Large intestine (tissue), 3 donors: ENCODE measurements at regions not wholly inside any gene's neighbourhood (a gene's known extent, or its start where the extent isn't known, plus 50 kb on each side); places are given as distances from the start of the nearest gene placed in this dataset.
A peak's percentile ranks its signal among the peaks of the same experiment; 100 is the strongest.

Experiments
- DNase-seq, 2 donors: peaks; one replicate each; pipeline versions ENCODE4 v3.0.0 to v3.0.0-alpha.2; 2013
- H3K27ac ChIP-seq: one replicate; pipeline ENCODE4 v1.5.1; 2013; ENCODE audit warnings: low read length
- H3K27me3 ChIP-seq: 2 replicates; pipeline ENCODE4 v1.6.1; 2013; ENCODE audit warnings: low read length; ENCODE audit not compliant: control insufficient read depth, insufficient read depth
- H3K36me3 ChIP-seq: 2 replicates; pipeline ENCODE4 v1.6.1; 2013; ENCODE audit warnings: low read length; ENCODE audit not compliant: control insufficient read depth, insufficient read depth
- H3K4me1 ChIP-seq: one replicate; pipeline ENCODE4 v1.6.1; 2013; ENCODE audit warnings: low read length; ENCODE audit not compliant: control insufficient read depth, insufficient read depth
- H3K4me3 ChIP-seq: one replicate; pipeline ENCODE4 v1.5.1; 2013; ENCODE audit warnings: low read length
- H3K9me3 ChIP-seq: one replicate; pipeline ENCODE4 v1.6.1; 2013; ENCODE audit warnings: mild to moderate bottlenecking, low read depth, low read length, moderate library complexity; ENCODE audit not compliant: control insufficient read depth
- WGBS: methylation state at CpG from one replicate; pipeline ENCODE4 v1.1.5; 2013; ENCODE audit warnings: low lambda C conversion rate; ENCODE audit not compliant: insufficient coverage; 5-methylcytosine and 5-hydroxymethylcytosine counted together

DNA sequence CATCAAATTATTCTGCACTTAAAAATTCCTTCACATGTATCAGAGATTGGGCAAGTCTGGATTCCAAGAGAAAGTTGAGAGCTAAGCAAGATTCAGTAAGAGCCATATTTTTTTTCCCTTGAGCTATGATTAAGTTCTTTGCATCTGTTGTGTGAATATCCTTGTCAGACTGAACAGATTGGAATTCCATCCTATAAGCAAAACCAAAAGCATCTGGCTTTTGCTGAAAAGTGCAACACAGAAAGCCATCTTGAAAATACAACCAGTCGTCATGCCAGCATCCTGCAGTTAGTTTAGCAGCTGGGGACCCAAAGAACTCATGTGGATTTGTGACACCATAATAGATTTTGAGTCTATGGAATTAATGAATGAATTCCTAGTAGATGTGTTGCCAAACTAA is 316.9 kb downstream of the MTRR start:
- no peak for DNase-seq
- H3K4me1 ChIP-seq, result no peaks in the 10 kb centered on the region
- H3K9me3 ChIP-seq, result no peaks in the 10 kb centered on the region
- H3K27ac ChIP-seq, result no peak overlapping the region
- no peaks in the 10 kb centered on the region for H3K27me3 ChIP-seq
- no peak overlapping the region for H3K4me3 ChIP-seq
- no CpG with 5 or more reads among the region's 1 CpG for WGBS
- no peaks in the 10 kb centered on the region for H3K36me3 ChIP-seq

DNA sequence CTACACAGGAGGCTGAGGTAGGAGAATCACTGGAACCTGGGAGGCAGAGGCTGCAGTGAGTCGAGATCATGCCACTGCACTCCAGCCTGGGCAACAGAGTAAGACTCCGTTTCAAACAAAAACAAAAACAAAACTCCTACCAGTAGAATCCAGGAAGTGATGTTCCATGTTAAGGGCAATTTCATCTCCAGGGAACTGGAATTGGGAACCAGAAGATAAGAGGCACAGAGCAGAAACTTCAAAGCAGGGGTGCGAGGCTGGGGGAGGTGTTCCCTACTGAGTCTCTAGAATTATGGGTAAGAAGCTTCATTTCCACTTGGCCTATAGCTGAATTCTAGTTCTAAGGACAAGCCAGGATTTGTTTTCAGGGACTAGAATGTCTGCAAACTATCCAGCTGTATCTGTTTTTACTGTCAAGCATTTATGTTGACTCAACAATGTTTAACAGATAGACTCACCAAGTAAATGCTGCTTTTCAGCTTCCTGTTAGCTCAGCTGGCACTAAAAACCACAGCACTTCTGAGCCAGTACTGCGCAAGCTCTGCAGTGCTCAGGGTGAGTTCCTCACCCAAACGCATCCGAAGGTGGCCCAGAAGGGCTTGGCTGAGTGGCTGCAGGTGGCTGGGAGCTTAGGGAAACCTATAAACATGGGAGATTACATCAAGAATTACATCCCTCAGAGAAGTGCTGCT is 320.1 kb downstream of the MTRR start:
- Histone ChIP-seq H3K9me3 (no peaks in the 10 kb centered on the region), H3K27me3 (no peaks in the 10 kb centered on the region), H3K36me3 (no peaks in the 10 kb centered on the region), H3K4me3 (no peak overlapping the region), H3K27ac (no peak overlapping the region), H3K4me1 (no peaks in the 10 kb centered on the region)
- WGBS, result no CpG with 5 or more reads among the region's 6 CpGs
- DNase-seq, result peak in 1 of 2 donors; percentile 30

DNA sequence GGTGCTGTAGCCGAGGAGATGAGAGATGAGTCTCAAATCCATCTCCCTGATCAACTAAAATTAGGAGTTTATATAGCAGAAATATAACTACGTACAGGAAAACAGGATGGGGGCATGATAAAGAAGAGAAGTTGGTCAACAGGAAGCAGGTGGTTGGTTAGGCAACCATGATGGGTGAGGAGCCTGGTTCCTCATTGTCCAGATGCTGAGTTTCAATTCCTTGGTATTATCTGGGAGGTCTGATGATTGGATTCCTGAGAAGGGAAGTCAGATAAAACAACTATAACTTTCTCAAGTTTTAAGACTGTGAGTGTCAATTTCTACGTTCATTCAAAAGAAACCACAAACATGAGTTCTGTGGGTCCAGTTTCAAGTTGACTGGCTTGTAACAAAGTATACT is 323.9 kb downstream of the MTRR start:
- H3K27ac ChIP-seq, result no peak overlapping the region
- WGBS, result 89% methylated on average over 3 of the region's 3 CpGs
- H3K4me3 ChIP-seq, result no peak overlapping the region
- no peaks in the 10 kb centered on the region for H3K27me3 ChIP-seq
- H3K4me1 ChIP-seq, result no peaks in the 10 kb centered on the region
- DNase-seq, result no peak
- no peaks in the 10 kb centered on the region for H3K36me3 ChIP-seq
- H3K9me3 ChIP-seq, result no peaks in the 10 kb centered on the region

DNA sequence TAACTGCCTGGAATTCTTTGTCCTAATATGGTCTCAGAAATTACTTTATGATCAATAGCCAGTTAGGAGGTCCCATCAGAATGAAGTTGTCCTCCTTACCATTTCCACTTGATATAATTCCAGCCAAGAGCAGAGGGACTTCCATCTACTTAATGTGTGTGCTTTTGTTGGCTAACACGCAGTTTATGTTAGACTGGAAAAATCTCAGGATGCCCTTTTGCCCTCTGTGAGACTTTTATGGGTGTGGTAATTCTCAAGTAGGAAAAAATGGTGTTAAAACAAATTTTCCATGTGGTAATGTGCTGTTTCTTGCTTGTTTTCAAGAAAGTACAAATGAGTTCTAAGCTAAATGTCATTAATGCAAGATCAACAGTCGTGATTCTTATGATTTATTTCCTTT is 327.1 kb downstream of the MTRR start:
- peak in 1 of 2 donors; percentile 27 for DNase-seq
- Histone ChIP-seq H3K36me3 (no peaks in the 10 kb centered on the region), H3K4me1 (no peaks in the 10 kb centered on the region), H3K27me3 (no peaks in the 10 kb centered on the region), H3K4me3 (no peak overlapping the region), H3K27ac (no peak overlapping the region), H3K9me3 (no peaks in the 10 kb centered on the region)
- WGBS, result 75% methylated on average over 1 of the region's 2 CpGs

DNA sequence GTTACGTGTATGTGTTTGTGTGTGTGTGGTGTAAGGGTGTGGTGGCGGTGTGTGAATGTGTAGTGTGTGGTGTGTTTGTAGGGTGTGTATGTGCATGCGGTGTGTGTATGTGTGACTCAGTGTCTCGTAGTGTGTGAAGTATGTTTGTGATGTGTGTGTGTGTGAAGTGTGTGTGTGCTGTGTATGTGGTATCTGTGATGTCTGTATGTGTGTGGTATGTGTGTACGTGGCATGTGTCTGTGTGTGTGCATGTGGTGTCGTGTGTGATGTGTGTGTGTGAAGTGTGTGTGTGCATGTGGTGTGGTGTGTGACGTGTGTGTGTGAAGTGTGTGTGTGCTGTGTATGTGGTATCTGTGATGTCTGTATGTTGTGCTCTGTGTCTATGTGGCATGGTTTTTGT is 339.4 kb downstream of the MTRR start:
- peaks cover 8% of the 10 kb centered on the region for H3K9me3 ChIP-seq
- DNase-seq, result no peak
- no peak overlapping the region for H3K27ac ChIP-seq
- no peaks in the 10 kb centered on the region for H3K27me3 ChIP-seq
- no peak overlapping the region for H3K4me3 ChIP-seq
- no CpG with 5 or more reads among the region's 7 CpGs for WGBS
- no peaks in the 10 kb centered on the region for H3K36me3 ChIP-seq
- H3K4me1 ChIP-seq, result no peaks in the 10 kb centered on the region

DNA sequence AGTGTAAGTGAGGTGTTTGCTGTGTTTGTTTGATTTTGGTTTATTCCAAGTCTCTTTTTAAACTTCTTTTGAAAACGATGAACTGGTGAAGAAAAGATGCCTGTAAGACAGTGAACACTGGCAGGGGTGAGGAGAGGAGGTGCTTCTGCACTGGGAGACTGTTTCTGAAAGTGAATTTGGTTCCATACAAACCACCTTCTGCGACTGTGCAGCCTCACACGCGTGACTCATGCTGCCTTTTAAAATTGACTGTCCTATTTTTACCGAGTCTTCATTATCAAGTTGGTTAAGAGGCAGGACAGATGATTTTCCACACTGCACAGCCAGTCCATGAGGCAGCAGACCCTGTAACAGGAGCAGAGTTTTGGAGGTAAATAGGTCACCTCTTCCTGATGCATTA is 340.6 kb downstream of the MTRR start:
- no peaks in the 10 kb centered on the region for H3K36me3 ChIP-seq
- H3K27me3 ChIP-seq, result no peaks in the 10 kb centered on the region
- no peak overlapping the region for H3K4me3 ChIP-seq
- no peak for DNase-seq
- WGBS, result 71% methylated on average over 1 of the region's 5 CpGs
- H3K9me3 ChIP-seq, result peaks cover 8% of the 10 kb centered on the region
- H3K4me1 ChIP-seq, result no peaks in the 10 kb centered on the region
- no peak overlapping the region for H3K27ac ChIP-seq

DNA sequence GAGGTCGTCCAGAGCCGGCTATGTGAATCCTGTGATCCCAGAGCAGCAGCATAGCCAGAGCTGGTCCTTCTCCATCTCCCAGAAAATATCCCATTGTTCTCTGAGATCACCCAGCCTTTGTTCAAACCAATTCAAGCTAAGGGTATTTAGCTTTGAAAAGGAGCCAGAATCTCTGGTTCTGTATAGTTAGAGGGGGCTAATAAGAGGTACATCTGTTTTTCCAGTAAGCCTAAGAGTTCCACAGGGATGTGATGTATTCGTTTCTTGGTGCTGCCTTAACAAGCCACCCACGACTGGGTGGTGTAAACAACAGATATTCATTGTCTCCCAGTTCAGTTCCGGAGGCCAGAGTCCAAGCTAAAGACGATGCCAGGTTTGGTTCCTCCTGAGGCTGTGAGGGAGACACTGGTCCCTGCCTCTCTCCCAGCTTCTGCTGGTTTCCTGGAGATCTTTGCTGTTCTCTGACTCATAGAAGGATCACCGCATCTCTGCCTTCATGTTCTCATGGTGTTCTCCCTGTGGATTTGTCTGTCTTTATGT is 344.8 kb downstream of the MTRR start:
- Histone ChIP-seq H3K4me1 (no peaks in the 10 kb centered on the region), H3K27me3 (no peaks in the 10 kb centered on the region), H3K9me3 (peaks cover 1% of the 10 kb centered on the region), H3K4me3 (no peak overlapping the region), H3K36me3 (no peaks in the 10 kb centered on the region), H3K27ac (no peak overlapping the region)
- DNase-seq, result no peak
- WGBS, result no CpG with 5 or more reads among the region's 7 CpGs

DNA sequence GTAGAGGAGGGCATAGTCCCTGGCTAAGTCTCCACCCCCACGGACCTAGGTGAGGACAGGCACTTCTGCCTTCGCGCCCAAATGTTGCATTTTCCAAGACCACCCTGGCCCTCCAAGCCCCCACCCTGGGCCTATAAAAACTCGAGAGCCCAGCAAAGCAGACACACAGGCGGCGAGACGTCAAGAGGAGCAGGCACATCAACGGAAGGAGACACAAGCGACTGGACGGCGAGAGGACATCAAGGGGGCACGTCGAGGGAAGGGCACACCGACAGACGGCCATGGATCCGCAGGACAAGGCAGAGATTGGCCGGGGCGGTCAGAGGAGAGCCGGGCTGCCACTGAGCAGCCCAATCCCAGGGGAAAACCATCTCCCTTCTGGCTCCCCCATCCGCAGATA is 348.0 kb downstream of the MTRR start:
- no peak overlapping the region for H3K27ac ChIP-seq
- no peak overlapping the region for H3K4me3 ChIP-seq
- no peaks in the 10 kb centered on the region for H3K27me3 ChIP-seq
- no peak for DNase-seq
- H3K4me1 ChIP-seq, result no peaks in the 10 kb centered on the region
- H3K36me3 ChIP-seq, result no peaks in the 10 kb centered on the region
- no peaks in the 10 kb centered on the region for H3K9me3 ChIP-seq
- no CpG with 5 or more reads among the region's 20 CpGs for WGBS

DNA sequence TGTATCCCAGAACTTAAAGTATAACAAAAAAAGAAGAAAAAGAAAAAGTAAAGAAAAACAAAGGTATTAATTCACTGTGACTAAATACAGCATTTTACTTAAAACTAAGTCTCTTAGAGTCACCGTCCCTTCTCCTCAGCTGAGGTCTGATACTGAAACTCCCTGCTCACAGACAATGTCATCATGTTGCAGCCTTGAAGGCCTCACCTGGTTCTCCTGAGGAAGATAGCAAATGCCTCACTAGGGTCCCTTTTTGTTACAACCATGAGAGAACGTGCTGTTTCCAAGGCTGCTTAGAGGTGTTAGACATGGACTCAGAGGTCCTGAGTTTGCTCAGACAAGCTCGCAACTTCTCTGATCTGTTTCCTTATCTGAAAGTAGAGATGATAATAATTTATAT is 357.2 kb downstream of the MTRR start:
- Histone ChIP-seq H3K36me3 (no peaks in the 10 kb centered on the region), H3K4me1 (no peaks in the 10 kb centered on the region), H3K9me3 (no peaks in the 10 kb centered on the region), H3K27ac (no peak overlapping the region), H3K4me3 (no peak overlapping the region), H3K27me3 (no peaks in the 10 kb centered on the region)
- no CpG with 5 or more reads among the region's 3 CpGs for WGBS
- DNase-seq, result no peak

DNA sequence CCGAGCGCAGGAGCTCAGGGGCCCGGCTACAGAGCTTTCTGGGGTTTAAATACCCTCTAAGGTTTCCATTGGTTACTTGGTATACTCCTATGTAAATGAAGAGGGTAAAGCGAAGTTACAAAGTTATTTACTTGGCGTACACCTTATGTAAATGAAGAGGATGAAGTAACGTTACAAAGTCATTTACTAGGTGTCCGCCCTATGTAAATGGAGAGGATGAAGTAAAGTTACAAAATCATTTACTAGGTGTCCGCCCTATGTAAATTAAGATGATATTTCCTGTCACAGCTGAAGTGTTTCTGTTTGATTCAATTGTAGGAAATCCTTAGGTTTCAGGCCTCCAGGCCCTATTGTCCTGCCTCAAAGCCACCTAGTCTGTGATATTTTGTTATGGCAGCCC is 358.2 kb downstream of the MTRR start:
- no peaks in the 10 kb centered on the region for H3K27me3 ChIP-seq
- H3K4me1 ChIP-seq, result no peaks in the 10 kb centered on the region
- no peak overlapping the region for H3K4me3 ChIP-seq
- no peak overlapping the region for H3K27ac ChIP-seq
- 100% methylated on average over 2 of the region's 8 CpGs for WGBS
- no peaks in the 10 kb centered on the region for H3K9me3 ChIP-seq
- no peak for DNase-seq
- no peaks in the 10 kb centered on the region for H3K36me3 ChIP-seq

DNA sequence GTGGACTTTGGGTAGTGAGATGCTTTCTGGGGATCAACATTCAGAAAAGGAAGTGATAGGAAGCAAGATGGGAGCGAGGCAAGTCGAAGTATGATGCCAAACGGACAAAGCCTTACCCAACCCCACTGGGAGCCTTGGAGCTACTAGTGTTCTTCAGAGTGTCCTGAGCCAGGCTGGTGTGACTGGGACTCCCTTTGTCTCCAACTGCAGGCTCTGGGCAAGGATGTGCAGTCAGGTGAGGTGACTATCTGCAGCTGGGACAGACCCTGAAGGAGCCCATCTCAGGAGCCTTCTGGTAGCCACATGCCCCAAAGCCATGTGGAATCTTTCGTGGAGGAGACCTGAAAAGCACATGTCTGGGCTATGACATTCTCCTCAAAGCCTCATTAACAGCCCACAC is 360.6 kb downstream of the MTRR start:
- Histone ChIP-seq H3K36me3 (no peaks in the 10 kb centered on the region), H3K27me3 (no peaks in the 10 kb centered on the region), H3K4me3 (no peak overlapping the region), H3K4me1 (no peaks in the 10 kb centered on the region), H3K9me3 (no peaks in the 10 kb centered on the region), H3K27ac (no peak overlapping the region)
- DNase-seq, result no peak
- no CpG with 5 or more reads among the region's 4 CpGs for WGBS
